ENCODE measurements at regions not wholly inside any gene's neighbourhood (a gene's known extent, or its start where the extent isn't known, plus 50 kb on each side); places are given as distances from the start of the nearest gene placed in this dataset.

DNA sequence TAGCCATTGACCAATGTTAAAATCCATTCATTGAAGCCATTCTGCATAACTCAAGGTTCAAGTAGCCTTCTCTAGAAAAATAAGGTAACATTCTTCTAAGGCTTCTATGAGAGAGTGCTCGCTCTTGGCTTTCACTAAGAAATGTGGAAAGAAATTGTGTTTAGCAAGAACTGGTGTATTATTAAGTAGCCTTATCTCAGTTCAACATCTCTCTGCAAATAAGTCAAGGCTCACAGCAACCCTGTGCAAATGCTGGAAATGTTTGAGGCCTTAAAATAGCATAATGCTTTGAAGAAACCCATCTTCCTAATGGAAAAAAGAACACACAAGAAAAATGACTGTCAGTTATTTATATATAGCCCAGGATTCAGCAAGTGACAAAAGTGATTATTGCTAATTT, 254.1 kb upstream of the PROX1 start:
- no peak for TF ChIP-seq ZFX (IDR thresholded peaks at IDR 0.05)
- TF ChIP-seq, protein P1, sequence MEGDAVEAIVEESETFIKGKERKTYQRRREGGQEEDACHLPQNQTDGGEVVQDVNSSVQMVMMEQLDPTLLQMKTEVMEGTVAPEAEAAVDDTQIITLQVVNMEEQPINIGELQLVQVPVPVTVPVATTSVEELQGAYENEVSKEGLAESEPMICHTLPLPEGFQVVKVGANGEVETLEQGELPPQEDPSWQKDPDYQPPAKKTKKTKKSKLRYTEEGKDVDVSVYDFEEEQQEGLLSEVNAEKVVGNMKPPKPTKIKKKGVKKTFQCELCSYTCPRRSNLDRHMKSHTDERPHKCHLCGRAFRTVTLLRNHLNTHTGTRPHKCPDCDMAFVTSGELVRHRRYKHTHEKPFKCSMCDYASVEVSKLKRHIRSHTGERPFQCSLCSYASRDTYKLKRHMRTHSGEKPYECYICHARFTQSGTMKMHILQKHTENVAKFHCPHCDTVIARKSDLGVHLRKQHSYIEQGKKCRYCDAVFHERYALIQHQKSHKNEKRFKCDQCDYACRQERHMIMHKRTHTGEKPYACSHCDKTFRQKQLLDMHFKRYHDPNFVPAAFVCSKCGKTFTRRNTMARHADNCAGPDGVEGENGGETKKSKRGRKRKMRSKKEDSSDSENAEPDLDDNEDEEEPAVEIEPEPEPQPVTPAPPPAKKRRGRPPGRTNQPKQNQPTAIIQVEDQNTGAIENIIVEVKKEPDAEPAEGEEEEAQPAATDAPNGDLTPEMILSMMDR (conservative IDR thresholded peaks at IDR 0.05) = no peak
